ENCODE measurements at regions not wholly inside any gene's neighbourhood (a gene's known extent, or its start where the extent isn't known, plus 50 kb on each side); places are given as distances from the start of the nearest gene placed in this dataset.

DNA sequence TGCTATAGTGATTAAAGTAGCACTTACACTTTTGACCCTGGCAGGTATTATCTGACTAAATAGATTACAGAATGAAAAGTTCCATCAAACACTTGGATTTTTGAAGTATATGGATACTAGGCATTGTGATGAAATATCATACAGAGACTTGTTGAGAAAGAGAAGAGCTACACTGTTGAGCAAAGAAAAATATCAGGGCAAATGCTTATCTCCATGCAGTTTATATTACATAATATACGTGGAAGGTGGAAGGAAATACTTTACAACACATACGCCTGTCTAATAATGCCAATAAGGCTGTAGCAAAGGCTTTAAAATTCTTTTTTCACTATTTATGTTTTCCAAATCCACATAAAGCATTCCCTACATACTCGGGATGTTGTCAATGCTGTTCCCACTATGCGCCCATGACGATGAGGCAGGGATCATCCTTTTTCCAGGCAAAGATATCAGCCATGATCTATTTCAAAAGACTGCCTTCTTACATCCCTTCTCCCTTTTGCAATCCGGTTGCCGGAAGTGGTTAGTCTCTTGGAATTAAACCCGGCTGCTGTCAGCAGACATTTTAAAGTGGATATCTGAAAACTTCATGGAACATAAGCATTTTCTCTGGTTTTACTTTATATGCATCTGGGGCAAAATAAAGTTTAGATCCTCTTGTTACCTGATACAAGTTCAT is 92.6 kb upstream of the ITGA4 start:
- no peak for TF ChIP-seq EZH2phosphoT487 (IDR thresholded peaks at IDR 0.05; ENCODE audit: borderline replicate concordance)
- TF ChIP-seq SIN3A (IDR thresholded peaks at IDR 0.05; ENCODE audit: low read depth) = no peak
- no peak for TF ChIP-seq ZFX (IDR thresholded peaks at IDR 0.05)
- no peak for TF ChIP-seq POLR2AphosphoS5 (IDR thresholded peaks at IDR 0.05; ENCODE audit: low read depth, low read length)
- TF ChIP-seq ATF3 (IDR thresholded peaks at IDR 0.05) = no peak
- no peak for TF ChIP-seq TCF7L2 (IDR thresholded peaks at IDR 0.05; ENCODE audit: borderline replicate concordance, extremely low read depth, insufficient read depth, insufficient read length)
- TF ChIP-seq, protein P1, sequence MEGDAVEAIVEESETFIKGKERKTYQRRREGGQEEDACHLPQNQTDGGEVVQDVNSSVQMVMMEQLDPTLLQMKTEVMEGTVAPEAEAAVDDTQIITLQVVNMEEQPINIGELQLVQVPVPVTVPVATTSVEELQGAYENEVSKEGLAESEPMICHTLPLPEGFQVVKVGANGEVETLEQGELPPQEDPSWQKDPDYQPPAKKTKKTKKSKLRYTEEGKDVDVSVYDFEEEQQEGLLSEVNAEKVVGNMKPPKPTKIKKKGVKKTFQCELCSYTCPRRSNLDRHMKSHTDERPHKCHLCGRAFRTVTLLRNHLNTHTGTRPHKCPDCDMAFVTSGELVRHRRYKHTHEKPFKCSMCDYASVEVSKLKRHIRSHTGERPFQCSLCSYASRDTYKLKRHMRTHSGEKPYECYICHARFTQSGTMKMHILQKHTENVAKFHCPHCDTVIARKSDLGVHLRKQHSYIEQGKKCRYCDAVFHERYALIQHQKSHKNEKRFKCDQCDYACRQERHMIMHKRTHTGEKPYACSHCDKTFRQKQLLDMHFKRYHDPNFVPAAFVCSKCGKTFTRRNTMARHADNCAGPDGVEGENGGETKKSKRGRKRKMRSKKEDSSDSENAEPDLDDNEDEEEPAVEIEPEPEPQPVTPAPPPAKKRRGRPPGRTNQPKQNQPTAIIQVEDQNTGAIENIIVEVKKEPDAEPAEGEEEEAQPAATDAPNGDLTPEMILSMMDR (IDR thresholded peaks at IDR 0.05 in 2 of 3, conservative IDR thresholded peaks at IDR 0.05 in 1 of 3; ENCODE audit: borderline replicate concordance in 1 of 3, insufficient read depth in 1 of 3, low read depth in 2 of 3, low read length in 2 of 3) = no peak
- no peak for TF ChIP-seq RAD21 (IDR thresholded peaks at IDR 0.05; ENCODE audit: low read depth)
- no peak for TF ChIP-seq YY1 (IDR thresholded peaks at IDR 0.05; ENCODE audit: extremely low read depth, insufficient replicate concordance, low read depth, low read length)
- no peak for TF ChIP-seq SP1 (IDR thresholded peaks at IDR 0.05; ENCODE audit: low read depth)
- TF ChIP-seq, protein P2, sequence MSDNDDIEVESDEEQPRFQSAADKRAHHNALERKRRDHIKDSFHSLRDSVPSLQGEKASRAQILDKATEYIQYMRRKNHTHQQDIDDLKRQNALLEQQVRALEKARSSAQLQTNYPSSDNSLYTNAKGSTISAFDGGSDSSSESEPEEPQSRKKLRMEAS (IDR thresholded peaks at IDR 0.05) = no peak
- no peak for TF ChIP-seq REST (IDR thresholded peaks at IDR 0.05; ENCODE audit: low read depth)
- no peak for TF ChIP-seq FOSL1 (IDR thresholded peaks at IDR 0.05; ENCODE audit: low read depth)
- no peak for TF ChIP-seq ELF1 (IDR thresholded peaks at IDR 0.05; ENCODE audit: borderline replicate concordance, low read depth)
- TF ChIP-seq SRF (IDR thresholded peaks at IDR 0.05; ENCODE audit: low read depth) = no peak
- no peak for TF ChIP-seq CEBPB (IDR thresholded peaks at IDR 0.05; ENCODE audit: low read depth)
- DNase-seq (ENCODE audit: low read depth, low spot score) = no peak
- H3K9me2 ChIP-seq (ENCODE audit: insufficient read depth) = no peaks in the 10 kb centered on the region
- H3K27me3 ChIP-seq (ENCODE audit: insufficient read depth, low read length) = no peaks in the 10 kb centered on the region
- H3K4me2 ChIP-seq (ENCODE audit: low read length) = no peak overlapping the region
- POLR2A ChIA-PET = no interaction called here
- no TSS peak for BruUV-seq (replicated peaks)
- no peak for ATAC-seq
- no peaks in the 10 kb centered on the region for H3K4me1 ChIP-seq (ENCODE audit: control insufficient read depth in 1 of 2, insufficient read depth in 2 of 2, low read length in 2 of 2)
- intact Hi-C loops (cut with micrococcal nuclease) = no loop called here
- no peaks in the 10 kb centered on the region for H3K79me2 ChIP-seq (ENCODE audit: insufficient read depth, low read length)
- CTCF ChIA-PET = no interaction called here
- H2AFZ ChIP-seq (ENCODE audit: low read depth, low read length, poor library complexity, severe bottlenecking) = no peak overlapping the region
- no peak overlapping the region for H3K4me3 ChIP-seq (replicated peaks in 1 of 2; ENCODE audit: low read depth in 1 of 2, low read length in 2 of 2)
- H3K36me3 ChIP-seq (ENCODE audit: control insufficient read depth in 1 of 2, insufficient read depth in 2 of 2, low read length in 2 of 2) = no peaks in the 10 kb centered on the region
- H3K27ac ChIP-seq (ENCODE audit: low read depth, low read length) = no peak overlapping the region
- RAD21 ChIA-PET (ENCODE audit: low non-redundant PET in 1 of 2, low total read pairs in 2 of 2, uncharacterized antibody in 2 of 2, unreplicated experiment in 2 of 2) = no interaction called here
- H3K9me3 ChIP-seq (ENCODE audit: control insufficient read depth in 1 of 2, insufficient read depth in 1 of 2, low read depth in 1 of 2, low read length in 2 of 2) = no peaks in the 10 kb centered on the region
- H4K20me1 ChIP-seq (ENCODE audit: insufficient read depth) = no peaks in the 10 kb centered on the region
- no peak overlapping the region for H3K9ac ChIP-seq (ENCODE audit: low read length)

Data from HCT116 (cell line).